ENCODE measurements at regions not wholly inside any gene's neighbourhood (a gene's known extent, or its start where the extent isn't known, plus 50 kb on each side); places are given as distances from the start of the nearest gene placed in this dataset.
A peak's percentile ranks its signal among the peaks of the same experiment; 100 is the strongest.

GRCh38 chr4:130249002-130249401 lies 1153.0 kb downstream of the C4orf33 start:
- no peak overlapping the region for H3K4me3 Mint-ChIP-seq
- peaks cover 0 to 2% (median 1%) of the 10 kb centered on the region in 3 donors for H3K9me3 Mint-ChIP-seq
- H3K27me3 Mint-ChIP-seq: no peaks in the 10 kb centered on the region
- no peaks in the 10 kb centered on the region for H3K4me1 Mint-ChIP-seq
- no peaks in the 10 kb centered on the region for H3K36me3 Mint-ChIP-seq
- no peak overlapping the region for H3K27ac Mint-ChIP-seq

DNA sequence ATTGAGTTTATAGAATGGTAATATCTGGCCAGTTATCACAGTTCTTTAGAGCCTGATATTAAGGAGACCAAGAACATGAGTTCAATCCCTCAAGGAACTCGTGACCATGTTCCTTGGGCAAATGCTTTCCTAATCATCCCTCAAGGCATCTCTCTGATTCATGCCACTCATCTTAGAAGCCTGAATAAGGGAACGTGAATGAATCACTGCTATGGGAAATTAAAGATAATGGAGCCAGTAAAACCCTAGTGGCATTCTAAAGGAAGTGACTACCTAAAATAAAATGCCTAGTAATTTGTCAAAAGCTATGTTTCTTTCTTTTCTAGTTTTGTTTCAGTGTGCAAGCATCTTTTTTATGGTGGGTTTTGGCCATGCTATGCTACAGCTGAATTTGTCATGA lies 1161.3 kb downstream of the C4orf33 start:
- Mint-ChIP-seq H3K4me1 (no peaks in the 10 kb centered on the region), H3K27me3 (no peaks in the 10 kb centered on the region), H3K36me3 (no peaks in the 10 kb centered on the region), H3K9me3 (no peaks in the 10 kb centered on the region), H3K4me3 (no peak overlapping the region), H3K27ac (no peak overlapping the region)

DNA sequence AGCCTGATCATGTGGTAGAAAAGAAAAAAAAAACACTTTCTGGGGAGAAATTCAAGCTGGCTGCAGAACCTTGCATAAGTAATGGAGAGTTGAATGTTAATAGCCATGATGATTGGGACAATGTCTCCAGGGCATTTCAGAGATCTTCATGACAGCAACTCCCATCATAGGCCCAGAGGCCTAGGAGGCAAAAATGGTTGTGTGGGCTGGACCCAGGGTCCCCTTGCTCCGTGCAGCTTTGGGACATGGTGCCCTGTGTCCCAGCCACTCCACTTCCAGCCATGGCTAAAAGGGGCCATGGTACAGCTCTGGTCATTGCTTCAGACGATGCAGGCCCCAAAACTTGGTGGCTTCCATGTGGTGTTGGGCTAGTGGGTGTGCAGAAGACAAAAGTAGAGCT lies 1170.9 kb downstream of the C4orf33 start:
- H3K27ac Mint-ChIP-seq: no peak overlapping the region
- H3K36me3 Mint-ChIP-seq: no peaks in the 10 kb centered on the region
- no peaks in the 10 kb centered on the region for H3K4me1 Mint-ChIP-seq
- H3K27me3 Mint-ChIP-seq: no peaks in the 10 kb centered on the region
- peaks cover 4 to 11% (median 8%) of the 10 kb centered on the region in 3 donors for H3K9me3 Mint-ChIP-seq
- H3K4me3 Mint-ChIP-seq: no peak overlapping the region

DNA sequence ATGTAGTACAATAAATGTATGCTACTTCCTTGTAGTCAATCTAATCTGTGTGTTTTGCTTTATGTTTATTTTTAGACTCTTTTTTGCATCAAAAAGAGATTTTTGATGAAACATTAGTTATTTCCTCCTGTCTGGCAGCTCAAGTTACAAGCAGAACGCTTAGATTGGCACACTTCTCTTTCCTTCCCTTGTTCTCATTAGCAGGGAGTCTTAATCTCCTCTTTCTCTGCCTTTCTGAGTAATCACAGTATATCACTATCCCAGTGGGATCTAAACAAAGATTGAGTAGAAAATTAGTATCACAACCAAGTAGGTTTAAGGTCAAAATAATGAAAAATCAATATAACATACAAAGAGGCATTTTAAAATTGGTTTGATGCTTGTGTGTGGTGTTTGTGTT lies 1192.6 kb downstream of the C4orf33 start:
- no peak overlapping the region for H3K27ac Mint-ChIP-seq
- H3K36me3 Mint-ChIP-seq: no peaks in the 10 kb centered on the region
- H3K4me3 Mint-ChIP-seq: no peak overlapping the region
- H3K9me3 Mint-ChIP-seq: peaks cover 0 to 2% (median 0%) of the 10 kb centered on the region in 3 donors
- H3K27me3 Mint-ChIP-seq: no peaks in the 10 kb centered on the region
- H3K4me1 Mint-ChIP-seq: no peaks in the 10 kb centered on the region

- peaks cover 0 to 2% (median 0%) of the 10 kb centered on the region in 3 donors for H3K9me3 Mint-ChIP-seq
- no peaks in the 10 kb centered on the region for H3K27me3 Mint-ChIP-seq
- no peak overlapping the region for H3K4me3 Mint-ChIP-seq
- H3K36me3 Mint-ChIP-seq: no peaks in the 10 kb centered on the region
- no peak overlapping the region for H3K27ac Mint-ChIP-seq
- no peaks in the 10 kb centered on the region for H3K4me1 Mint-ChIP-seq
Observed at GRCh38 chr4:130293692-130294091, 1197.7 kb downstream of the C4orf33 start.

- no peaks in the 10 kb centered on the region for H3K4me1 Mint-ChIP-seq
- no peak overlapping the region for H3K4me3 Mint-ChIP-seq
- peak overlapping the region in 1 of 3 donors; percentile 28 for H3K27ac Mint-ChIP-seq
- H3K27me3 Mint-ChIP-seq: no peaks in the 10 kb centered on the region
- H3K36me3 Mint-ChIP-seq: peaks cover 1% of the 10 kb centered on the region
- H3K9me3 Mint-ChIP-seq: peaks cover 0 to 5% (median 2%) of the 10 kb centered on the region in 3 donors
Observed at GRCh38 chr4:130296448-130296847, 1200.5 kb downstream of the C4orf33 start.

DNA sequence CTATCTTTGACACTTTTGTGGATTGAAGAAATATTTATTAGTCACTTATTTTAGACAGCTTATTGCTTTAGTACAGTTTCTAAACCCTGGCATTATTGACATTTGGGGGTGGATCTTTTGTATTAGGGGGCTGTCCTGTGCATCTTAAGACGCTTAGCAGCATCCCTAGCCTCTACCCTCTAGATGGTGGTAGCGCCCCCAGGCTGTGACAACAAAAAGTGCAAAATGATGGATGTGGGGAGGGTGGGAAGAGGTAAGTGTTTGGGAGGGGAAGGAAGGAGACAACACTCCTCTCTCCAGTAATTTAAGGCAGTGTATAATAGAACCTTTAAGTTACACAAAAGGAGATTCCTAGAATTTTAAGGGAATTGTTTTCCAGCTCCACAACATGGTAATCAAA lies 1210.6 kb downstream of the C4orf33 start:
- Mint-ChIP-seq H3K4me3 (no peak overlapping the region), H3K27me3 (no peaks in the 10 kb centered on the region), H3K27ac (no peak overlapping the region), H3K36me3 (no peaks in the 10 kb centered on the region), H3K9me3 (no peaks in the 10 kb centered on the region), H3K4me1 (no peaks in the 10 kb centered on the region)

- H3K4me3 Mint-ChIP-seq: no peak overlapping the region
- H3K27ac Mint-ChIP-seq: no peak overlapping the region
- no peaks in the 10 kb centered on the region for H3K36me3 Mint-ChIP-seq
- H3K4me1 Mint-ChIP-seq: no peaks in the 10 kb centered on the region
- H3K9me3 Mint-ChIP-seq: no peaks in the 10 kb centered on the region
- no peaks in the 10 kb centered on the region for H3K27me3 Mint-ChIP-seq
Observed at GRCh38 chr4:130309221-130309620, 1213.3 kb downstream of the C4orf33 start.

DNA sequence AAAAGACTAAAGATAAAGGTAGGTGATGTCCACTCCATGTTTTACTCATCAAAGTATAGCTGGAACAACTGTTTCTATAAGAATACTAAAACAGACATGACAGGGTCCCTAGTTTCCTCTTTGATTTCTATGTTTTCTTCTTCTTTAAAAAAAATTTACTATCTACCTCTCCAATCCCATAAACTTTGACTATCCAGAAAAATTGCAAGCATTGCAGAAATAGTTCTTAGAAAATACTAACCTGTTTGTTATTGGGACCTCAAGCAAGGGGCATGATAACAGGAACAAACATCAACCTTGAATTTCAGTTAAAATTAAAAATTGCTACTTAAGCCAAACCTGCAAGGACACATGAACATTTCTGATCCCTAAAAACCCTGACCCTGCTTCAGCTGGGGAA lies 1226.5 kb downstream of the C4orf33 start:
- H3K4me3 Mint-ChIP-seq: no peak overlapping the region
- H3K4me1 Mint-ChIP-seq: no peaks in the 10 kb centered on the region
- no peaks in the 10 kb centered on the region for H3K36me3 Mint-ChIP-seq
- peaks cover 1 to 6% (median 3%) of the 10 kb centered on the region in 3 donors for H3K9me3 Mint-ChIP-seq
- no peaks in the 10 kb centered on the region for H3K27me3 Mint-ChIP-seq
- no peak overlapping the region for H3K27ac Mint-ChIP-seq

DNA sequence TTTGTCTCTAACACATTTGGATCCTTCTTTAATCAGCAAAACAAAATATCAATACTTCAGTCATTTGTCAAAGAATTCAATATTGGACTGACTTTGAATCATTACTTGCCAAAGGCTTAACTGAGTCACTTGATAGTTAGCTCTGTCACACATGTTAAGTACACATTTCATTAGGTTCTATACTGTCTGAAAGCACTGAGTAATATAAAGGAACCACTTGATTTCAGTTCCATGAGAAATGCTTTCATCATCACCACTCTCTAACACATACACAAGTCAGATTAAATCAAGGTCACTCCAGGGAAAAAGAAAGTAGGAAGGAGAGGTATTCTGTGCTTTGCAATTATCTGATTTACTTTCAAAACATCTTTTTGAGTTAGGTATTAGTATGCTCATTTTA lies 1233.1 kb downstream of the C4orf33 start:
- H3K27ac Mint-ChIP-seq: no peak overlapping the region
- no peak overlapping the region for H3K4me3 Mint-ChIP-seq
- no peaks in the 10 kb centered on the region for H3K27me3 Mint-ChIP-seq
- no peaks in the 10 kb centered on the region for H3K9me3 Mint-ChIP-seq
- H3K4me1 Mint-ChIP-seq: no peaks in the 10 kb centered on the region
- H3K36me3 Mint-ChIP-seq: peaks cover 1% of the 10 kb centered on the region

DNA sequence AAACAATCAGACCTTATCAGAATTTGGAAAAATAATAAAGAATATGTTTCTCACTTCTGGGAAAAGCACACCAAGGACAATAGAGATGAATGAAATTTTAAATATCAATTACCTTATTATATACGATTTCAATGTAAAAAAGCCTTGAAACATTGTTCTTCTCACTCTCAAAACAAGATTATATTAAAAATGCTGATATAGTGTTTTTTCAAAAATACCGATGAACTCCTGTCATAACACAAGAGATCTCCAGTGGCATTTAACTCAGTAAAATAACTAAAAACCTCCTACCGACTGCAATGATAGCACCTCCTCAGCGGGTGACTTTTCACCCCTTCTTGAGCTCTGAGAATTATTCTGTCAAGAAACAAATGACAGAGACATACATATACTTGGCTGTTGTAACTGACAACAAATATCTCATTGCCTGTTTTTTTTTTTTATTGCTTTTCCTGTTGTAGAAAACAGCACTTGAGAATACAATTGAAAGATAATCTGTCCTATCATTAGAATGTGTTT lies 1237.3 kb downstream of the C4orf33 start:
- Mint-ChIP-seq H3K9me3 (no peaks in the 10 kb centered on the region), H3K36me3 (peaks cover 1% of the 10 kb centered on the region), H3K4me1 (peaks cover 0 to 1% (median 0%) of the 10 kb centered on the region in 3 donors), H3K27me3 (no peaks in the 10 kb centered on the region), H3K27ac (no peak overlapping the region), H3K4me3 (no peak overlapping the region)

GRCh38 chr4:130335417-130336194 lies 1239.7 kb downstream of the C4orf33 start:
- Mint-ChIP-seq H3K27me3 (no peaks in the 10 kb centered on the region), H3K4me3 (no peak overlapping the region), H3K4me1 (peaks cover 0 to 1% (median 0%) of the 10 kb centered on the region in 3 donors), H3K9me3 (no peaks in the 10 kb centered on the region), H3K27ac (no peak overlapping the region), H3K36me3 (no peaks in the 10 kb centered on the region)

- no peak overlapping the region for H3K27ac Mint-ChIP-seq
- H3K4me3 Mint-ChIP-seq: no peak overlapping the region
- no peaks in the 10 kb centered on the region for H3K27me3 Mint-ChIP-seq
- no peaks in the 10 kb centered on the region for H3K9me3 Mint-ChIP-seq
- peaks cover 0 to 1% (median 0%) of the 10 kb centered on the region in 3 donors for H3K4me1 Mint-ChIP-seq
- no peaks in the 10 kb centered on the region for H3K36me3 Mint-ChIP-seq
Observed at GRCh38 chr4:130336585-130337217, 1240.7 kb downstream of the C4orf33 start.

- H3K27me3 Mint-ChIP-seq: no peaks in the 10 kb centered on the region
- H3K9me3 Mint-ChIP-seq: no peaks in the 10 kb centered on the region
- no peaks in the 10 kb centered on the region for H3K36me3 Mint-ChIP-seq
- no peak overlapping the region for H3K27ac Mint-ChIP-seq
- peaks cover 0 to 1% (median 0%) of the 10 kb centered on the region in 3 donors for H3K4me1 Mint-ChIP-seq
- no peak overlapping the region for H3K4me3 Mint-ChIP-seq
Observed at GRCh38 chr4:130338851-130339250, 1242.9 kb downstream of the C4orf33 start.

- Mint-ChIP-seq H3K27ac (peak overlapping the region in 1 of 3 donors; percentile 82), H3K4me3 (no peak overlapping the region), H3K4me1 (no peaks in the 10 kb centered on the region), H3K36me3 (no peaks in the 10 kb centered on the region), H3K27me3 (no peaks in the 10 kb centered on the region), H3K9me3 (no peaks in the 10 kb centered on the region)
Observed at GRCh38 chr4:130349745-130350144, 1253.8 kb downstream of the C4orf33 start.

GRCh38 chr4:130356873-130357272 lies 1260.9 kb downstream of the C4orf33 start:
- H3K36me3 Mint-ChIP-seq: no peaks in the 10 kb centered on the region
- H3K27me3 Mint-ChIP-seq: no peaks in the 10 kb centered on the region
- H3K9me3 Mint-ChIP-seq: no peaks in the 10 kb centered on the region
- no peak overlapping the region for H3K4me3 Mint-ChIP-seq
- H3K4me1 Mint-ChIP-seq: no peaks in the 10 kb centered on the region
- no peak overlapping the region for H3K27ac Mint-ChIP-seq

Measured in IgD-negative memory B cell (primary cell).